ENCODE measurements at regions not wholly inside any gene's neighbourhood (a gene's known extent, or its start where the extent isn't known, plus 50 kb on each side); places are given as distances from the start of the nearest gene placed in this dataset.

DNA sequence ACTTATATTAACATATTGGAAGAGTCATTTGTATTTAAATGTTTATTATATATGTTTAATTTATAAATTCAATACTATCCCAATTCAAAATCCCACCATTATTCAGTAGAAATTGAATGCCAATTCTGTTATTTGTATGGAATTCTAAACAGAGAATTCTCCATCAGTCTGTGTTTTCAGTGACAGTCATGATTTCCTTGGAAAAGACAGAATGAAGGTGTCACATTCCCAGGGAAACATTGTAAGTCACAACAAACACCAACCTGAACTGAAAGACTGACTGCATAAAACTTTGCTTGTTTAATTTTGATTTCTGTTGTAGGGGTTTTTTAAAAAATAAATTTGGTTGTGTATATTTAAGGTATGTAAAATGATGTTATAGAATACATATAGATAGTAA, 769.8 kb upstream of the BCHE start:
- TF ChIP-seq MXI1 (conservative IDR thresholded peaks at IDR 0.05; ENCODE audit: poor library complexity, severe bottlenecking) = no peak
- no peak for TF ChIP-seq CTCF (IDR thresholded peaks at IDR 0.05; ENCODE audit: poor library complexity, severe bottlenecking)
- TF ChIP-seq POLR2AphosphoS5 (IDR thresholded peaks at IDR 0.05) = no peak
- peak; percentile 99 for TF ChIP-seq REST (IDR thresholded peaks at IDR 0.05; ENCODE audit: borderline replicate concordance)

Measured in neural cell (in vitro differentiated cells).